Testis (tissue), 2 donors: ENCODE measurements at regions not wholly inside any gene's neighbourhood (a gene's known extent, or its start where the extent isn't known, plus 50 kb on each side); places are given as distances from the start of the nearest gene placed in this dataset.

Source experiments
- POLR2A ChIP-seq: fragments of 450-650 bp; IDR thresholded peaks from one replicate; pipeline ENCODE4 v1.6.1; 2017; ENCODE audit warnings: antibody characterized with exemption, mild to moderate bottlenecking, moderate library complexity
- TF ChIP-seq, protein P1 (sequence below), 3 experiments: fragments of 450-650 bp in 2 of 3; fragments of 200-600 bp in 1 of 3; sonication (generic) in 1 of 3; IDR thresholded peaks; one replicate each; pipeline ENCODE4 v1.5.1; 2016 to 2019; ENCODE audit warnings: antibody characterized with exemption in 3 of 3, mild to moderate bottlenecking in 2 of 3, moderate library complexity in 1 of 3

DNA sequence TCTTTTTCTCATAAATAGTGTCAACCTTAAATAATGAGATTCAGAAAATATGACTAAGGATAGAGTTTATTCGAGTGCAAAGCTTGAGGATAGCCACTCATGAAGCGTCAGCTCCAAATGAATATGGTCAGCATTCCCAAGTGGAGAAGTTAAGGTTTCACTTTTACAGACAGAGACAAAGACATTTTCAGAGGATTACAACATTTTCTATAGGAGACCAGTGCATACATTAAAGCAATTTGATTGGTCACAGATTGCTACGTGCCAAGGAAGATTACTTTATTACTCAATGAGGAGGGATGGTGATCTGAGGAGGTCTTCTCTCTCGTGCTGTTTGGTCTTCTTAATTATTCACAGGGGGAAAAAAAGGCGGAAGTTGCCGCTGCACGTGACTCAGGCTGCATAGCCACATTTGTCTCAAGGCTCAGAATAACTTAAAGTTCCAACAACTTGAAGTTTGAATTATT, 60.1 kb upstream of the SPATA31C2 start:
- TF ChIP-seq, protein P1, sequence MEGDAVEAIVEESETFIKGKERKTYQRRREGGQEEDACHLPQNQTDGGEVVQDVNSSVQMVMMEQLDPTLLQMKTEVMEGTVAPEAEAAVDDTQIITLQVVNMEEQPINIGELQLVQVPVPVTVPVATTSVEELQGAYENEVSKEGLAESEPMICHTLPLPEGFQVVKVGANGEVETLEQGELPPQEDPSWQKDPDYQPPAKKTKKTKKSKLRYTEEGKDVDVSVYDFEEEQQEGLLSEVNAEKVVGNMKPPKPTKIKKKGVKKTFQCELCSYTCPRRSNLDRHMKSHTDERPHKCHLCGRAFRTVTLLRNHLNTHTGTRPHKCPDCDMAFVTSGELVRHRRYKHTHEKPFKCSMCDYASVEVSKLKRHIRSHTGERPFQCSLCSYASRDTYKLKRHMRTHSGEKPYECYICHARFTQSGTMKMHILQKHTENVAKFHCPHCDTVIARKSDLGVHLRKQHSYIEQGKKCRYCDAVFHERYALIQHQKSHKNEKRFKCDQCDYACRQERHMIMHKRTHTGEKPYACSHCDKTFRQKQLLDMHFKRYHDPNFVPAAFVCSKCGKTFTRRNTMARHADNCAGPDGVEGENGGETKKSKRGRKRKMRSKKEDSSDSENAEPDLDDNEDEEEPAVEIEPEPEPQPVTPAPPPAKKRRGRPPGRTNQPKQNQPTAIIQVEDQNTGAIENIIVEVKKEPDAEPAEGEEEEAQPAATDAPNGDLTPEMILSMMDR (IDR thresholded peaks at IDR 0.05): no peak
- no peak for TF ChIP-seq POLR2A
